Peyer's patch (tissue), 4 donors: ENCODE measurements at regions not wholly inside any gene's neighbourhood (a gene's known extent, or its start where the extent isn't known, plus 50 kb on each side); places are given as distances from the start of the nearest gene placed in this dataset.

Experiments used
- POLR2A ChIP-seq, 2 donors: fragments of 450-650 bp; IDR thresholded peaks; one replicate each; pipeline ENCODE4 v1.5.1; 2017; ENCODE audit warnings: antibody characterized with exemption in 2 of 2, mild to moderate bottlenecking in 2 of 2, moderate library complexity in 2 of 2
- TF ChIP-seq, protein P1 (sequence below), 6 experiments: fragments of 450-650 bp in 4 of 6; fragments of 200-600 bp in 2 of 6; sonication (generic) in 1 of 6; IDR thresholded peaks; one replicate each; pipeline ENCODE4 v1.5.1; 2017 to 2019; ENCODE audit warnings: antibody characterized with exemption in 6 of 6, mild to moderate bottlenecking in 3 of 6, moderate library complexity in 1 of 6

DNA sequence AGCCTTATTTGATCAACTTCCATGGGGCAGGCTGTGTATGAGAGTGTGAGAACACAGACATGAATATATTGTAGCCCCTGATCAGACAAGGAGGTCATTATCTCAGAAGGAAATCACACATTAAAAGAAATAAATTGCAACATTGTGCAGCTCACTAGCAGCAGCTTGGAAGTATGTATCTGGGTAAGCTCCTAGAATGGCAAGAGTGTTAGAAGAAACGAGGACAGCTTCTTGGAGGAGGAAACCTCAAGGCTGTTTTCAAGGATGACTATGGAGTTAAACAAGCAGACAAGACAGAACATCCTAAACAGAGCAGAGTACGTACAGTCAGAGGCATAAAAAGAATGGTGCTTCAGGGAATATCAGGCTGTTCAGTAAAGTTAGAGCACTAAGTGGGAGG is 511.0 kb downstream of the SLCO4C1 start:
- no peak for TF ChIP-seq POLR2A (IDR thresholded peaks at IDR 0.05)
- TF ChIP-seq, protein P1, sequence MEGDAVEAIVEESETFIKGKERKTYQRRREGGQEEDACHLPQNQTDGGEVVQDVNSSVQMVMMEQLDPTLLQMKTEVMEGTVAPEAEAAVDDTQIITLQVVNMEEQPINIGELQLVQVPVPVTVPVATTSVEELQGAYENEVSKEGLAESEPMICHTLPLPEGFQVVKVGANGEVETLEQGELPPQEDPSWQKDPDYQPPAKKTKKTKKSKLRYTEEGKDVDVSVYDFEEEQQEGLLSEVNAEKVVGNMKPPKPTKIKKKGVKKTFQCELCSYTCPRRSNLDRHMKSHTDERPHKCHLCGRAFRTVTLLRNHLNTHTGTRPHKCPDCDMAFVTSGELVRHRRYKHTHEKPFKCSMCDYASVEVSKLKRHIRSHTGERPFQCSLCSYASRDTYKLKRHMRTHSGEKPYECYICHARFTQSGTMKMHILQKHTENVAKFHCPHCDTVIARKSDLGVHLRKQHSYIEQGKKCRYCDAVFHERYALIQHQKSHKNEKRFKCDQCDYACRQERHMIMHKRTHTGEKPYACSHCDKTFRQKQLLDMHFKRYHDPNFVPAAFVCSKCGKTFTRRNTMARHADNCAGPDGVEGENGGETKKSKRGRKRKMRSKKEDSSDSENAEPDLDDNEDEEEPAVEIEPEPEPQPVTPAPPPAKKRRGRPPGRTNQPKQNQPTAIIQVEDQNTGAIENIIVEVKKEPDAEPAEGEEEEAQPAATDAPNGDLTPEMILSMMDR (IDR thresholded peaks at IDR 0.05) = no peak
